Middle frontal gyrus (tissue), 1 donor: ENCODE measurements at regions not wholly inside any gene's neighbourhood (a gene's known extent, or its start where the extent isn't known, plus 50 kb on each side); places are given as distances from the start of the nearest gene placed in this dataset.

Experiments
- DNase-seq: peaks from one replicate; pipeline ENCODE4 v3.0.0-alpha.2; 2015; ENCODE audit warnings: low spot score; ENCODE audit errors: extremely low spot score

- no peak for DNase-seq
Observed at GRCh38 chr13:73901324-73902068, 232.7 kb downstream of the KLF12 start.

DNA sequence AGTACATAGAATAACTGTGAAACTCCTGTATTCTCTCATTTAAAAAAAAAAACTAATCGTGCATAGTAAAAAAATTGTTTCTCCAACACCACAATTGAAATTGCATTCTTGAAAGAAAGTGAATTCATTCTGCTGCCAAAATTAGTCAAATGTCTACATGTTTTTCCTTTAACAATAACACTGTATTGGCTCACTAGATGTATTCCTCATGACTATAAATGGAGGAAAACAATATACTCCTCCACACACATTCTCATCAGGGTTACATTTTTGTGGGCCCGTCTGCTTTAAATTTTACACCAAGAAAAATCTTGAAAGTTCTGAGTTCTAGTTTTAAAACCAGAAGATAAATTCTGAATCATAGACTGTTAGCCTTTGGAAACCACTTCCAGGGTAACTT, 233.6 kb downstream of the KLF12 start:
- no peak for DNase-seq

- DNase-seq: no peak
Observed at GRCh38 chr13:73898899-73899298, 235.3 kb downstream of the KLF12 start.

GRCh38 chr13:73898276-73898675, 235.9 kb downstream of the KLF12 start:
- no peak for DNase-seq

GRCh38 chr13:73894995-73895571, 239.1 kb downstream of the KLF12 start:
- DNase-seq: no peak

DNA sequence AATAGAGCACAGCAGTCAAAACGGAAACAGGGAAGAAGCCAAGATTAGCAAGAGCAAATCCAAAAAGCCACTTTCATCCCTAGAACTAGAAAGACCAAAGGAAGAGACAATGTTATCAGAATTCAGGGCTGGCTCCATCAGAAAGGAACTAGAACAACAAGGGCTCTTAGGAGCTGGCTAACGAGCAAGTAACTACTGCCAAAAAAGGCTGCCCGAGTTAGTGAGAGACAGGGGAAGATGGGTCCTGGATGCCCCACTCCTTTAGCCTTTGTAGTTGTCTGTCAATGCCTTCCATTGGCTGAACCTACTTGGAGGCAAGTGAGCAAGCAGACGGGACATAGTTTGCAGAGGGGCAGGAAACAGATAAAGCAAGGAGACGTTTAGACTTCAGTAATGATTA, 240.4 kb downstream of the KLF12 start:
- DNase-seq: no peak

- no peak for DNase-seq
Observed at GRCh38 chr13:73891805-73892204, 242.4 kb downstream of the KLF12 start.

DNA sequence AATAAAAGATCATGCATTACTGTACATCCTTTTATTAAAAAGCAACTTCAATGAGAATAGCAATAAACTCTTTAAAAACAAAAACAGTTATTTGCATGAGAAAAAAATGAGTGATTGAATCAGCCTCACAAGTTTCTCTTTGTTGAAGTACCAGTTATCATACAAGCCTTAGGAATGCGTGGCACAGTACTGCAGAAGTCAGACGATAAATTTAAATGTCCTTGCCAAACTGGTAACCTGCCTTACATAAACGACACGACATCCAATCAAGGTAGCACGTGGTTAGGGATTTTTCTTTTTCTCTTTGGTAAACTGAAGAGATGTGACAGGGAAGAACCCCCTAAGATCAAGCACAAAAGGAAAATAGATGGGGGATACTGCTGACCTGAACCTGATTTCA, 251.0 kb downstream of the KLF12 start:
- no peak for DNase-seq

GRCh38 chr13:73880365-73880764, 253.8 kb downstream of the KLF12 start:
- DNase-seq: no peak

GRCh38 chr13:73879346-73880015, 254.7 kb downstream of the KLF12 start:
- no peak for DNase-seq

DNA sequence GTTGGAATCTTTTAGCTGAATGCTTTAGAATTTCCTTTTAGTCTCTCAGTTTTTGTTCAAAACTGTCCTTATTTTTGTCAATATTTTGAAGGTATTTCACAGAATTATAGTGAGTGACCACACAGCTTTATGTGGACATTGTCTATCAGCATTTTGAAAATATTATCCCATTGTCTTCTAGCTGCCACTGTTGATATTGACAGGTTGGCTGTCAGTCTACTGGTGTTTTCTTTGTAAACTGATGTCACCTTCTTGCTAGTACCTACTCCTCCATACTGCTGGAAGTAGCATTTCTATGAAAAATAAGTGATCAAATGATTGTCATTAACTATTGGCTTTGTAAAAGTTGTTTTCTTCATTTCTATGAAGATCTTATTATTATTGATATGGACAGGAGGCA, 256.8 kb downstream of the KLF12 start:
- no peak for DNase-seq

DNA sequence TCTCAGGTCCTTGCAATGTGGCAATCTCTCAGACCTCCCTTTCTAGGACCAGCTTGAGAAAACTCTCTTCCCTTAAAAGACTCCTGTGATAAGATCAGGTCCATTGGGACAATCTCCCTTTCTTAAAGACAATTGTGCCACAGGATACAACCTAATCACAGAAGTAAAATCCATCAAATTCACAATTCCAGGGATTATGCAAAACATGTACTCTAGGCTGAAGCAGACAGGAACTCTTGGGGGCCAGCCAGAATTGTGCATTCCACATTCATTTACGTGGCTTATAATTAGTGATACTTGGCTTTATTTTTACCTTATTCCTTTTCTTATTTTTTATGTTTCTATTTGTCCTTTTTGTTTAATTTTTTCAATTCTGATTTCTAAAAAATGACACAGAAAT, 257.9 kb downstream of the KLF12 start:
- DNase-seq: no peak

- DNase-seq: no peak
Observed at GRCh38 chr13:73873940-73874830, 260.0 kb downstream of the KLF12 start.

DNA sequence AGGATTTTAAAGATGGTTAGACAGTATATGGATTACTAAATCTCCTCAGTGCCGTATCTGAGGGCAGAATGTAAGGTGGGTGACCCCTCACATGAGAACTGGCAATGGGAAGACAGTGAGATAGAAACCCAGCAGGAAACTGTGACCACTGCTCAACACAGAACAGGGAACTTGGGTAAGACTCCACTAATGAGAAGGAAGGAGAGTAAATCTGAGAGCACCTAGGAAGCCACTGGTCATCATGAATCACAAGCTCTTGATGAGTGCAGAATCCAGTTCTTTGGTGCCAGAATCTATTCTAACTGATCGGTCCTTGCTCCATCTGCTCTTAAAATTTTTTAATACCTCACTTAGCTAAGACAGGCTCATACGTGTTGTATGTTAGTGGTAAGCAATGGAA, 261.8 kb downstream of the KLF12 start:
- no peak for DNase-seq

GRCh38 chr13:73870970-73871935, 263.0 kb downstream of the KLF12 start:
- DNase-seq: no peak

- DNase-seq: no peak
Observed at GRCh38 chr13:73870036-73870741, 264.0 kb downstream of the KLF12 start.

GRCh38 chr13:73865027-73865426, 269.2 kb downstream of the KLF12 start:
- no peak for DNase-seq

DNA sequence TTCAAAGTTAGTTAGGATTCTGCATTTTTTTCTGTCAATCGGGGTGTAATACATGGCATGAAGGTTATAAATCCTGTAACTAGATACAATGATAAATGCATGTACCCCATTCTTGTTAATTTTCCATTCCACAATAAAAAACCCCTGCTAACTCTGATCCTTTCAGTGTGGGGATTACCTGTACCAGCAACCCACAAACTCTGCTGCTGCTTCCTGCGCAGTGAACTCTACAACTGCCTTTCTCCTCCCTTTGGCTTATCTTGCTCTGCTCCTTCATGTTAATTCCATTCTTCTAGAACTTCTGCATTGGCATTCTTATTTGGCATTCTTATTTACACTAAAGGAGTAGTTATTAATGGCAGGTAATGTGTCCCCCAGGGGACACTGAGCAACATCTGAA, 273.1 kb downstream of the KLF12 start:
- DNase-seq: no peak

- DNase-seq: no peak
Observed at GRCh38 chr13:73860501-73860900, 273.7 kb downstream of the KLF12 start.

- no peak for DNase-seq
Observed at GRCh38 chr13:73859841-73860240, 274.4 kb downstream of the KLF12 start.
